IMR-90 (cell line): ENCODE measurements at regions not wholly inside any gene's neighbourhood (a gene's known extent, or its start where the extent isn't known, plus 50 kb on each side); places are given as distances from the start of the nearest gene placed in this dataset.

Experiments
- ATAC-seq: fragments of 200-7000 bp; cut with Tn5 transposase; 2 replicates; pipeline ENCODE4 v1.9.1; 2020; ENCODE audit warnings: low read depth, mild to moderate bottlenecking, moderate library complexity
- BruUV-seq: library from RNA; stranded (reverse); fragments of 400-500 nt; replicated peaks from 2 replicates; lab custom pipeline; 2021; lab: Mats Ljungman, UMichigan
- CTCF ChIA-PET: fragments of 300-600 bp; formaldehyde crosslinking; extraction: SDS; loops from one replicate; lab custom pipeline; 2021; ENCODE audit warnings: antibody characterized with exemption; lab: Yijun Ruan, JAX
- POLR2A ChIA-PET: fragments of 300-600 bp; sonication (Branson Sonifier 250); formaldehyde crosslinking; loops from one replicate; lab custom pipeline; 2022; ENCODE audit warnings: antibody characterized with exemption; ENCODE audit not compliant: unreplicated experiment; lab: Charles Lee
- DNase-seq: peaks from one replicate; pipeline ENCODE4 v3.0.0; 2013
- H2AFZ ChIP-seq: replicated peaks from 2 replicates; pipeline ENCODE3; 2013; ENCODE audit warnings: low read length, mild to moderate bottlenecking; ENCODE audit not compliant: poor library complexity
- H2AK5ac ChIP-seq: 2 replicates; pipeline ENCODE4 v1.6.1; 2013; ENCODE audit warnings: low read depth, low read length, inconsistent platforms
- H2AK9ac ChIP-seq: replicated peaks from 2 replicates; pipeline ENCODE3; 2013; ENCODE audit warnings: mild to moderate bottlenecking, low read depth, low read length, moderate library complexity; ENCODE audit not compliant: poor library complexity
- H2BK120ac ChIP-seq: 2 replicates; pipeline ENCODE4 v1.6.1; 2013; ENCODE audit warnings: low read depth, low read length, inconsistent platforms
- H2BK15ac ChIP-seq: 3 replicates; pipeline ENCODE4 v1.6.1; 2013; ENCODE audit warnings: low read depth, low read length, inconsistent platforms
- H2BK20ac ChIP-seq: 2 replicates; pipeline ENCODE4 v1.6.1; 2013; ENCODE audit warnings: low read depth, mild to moderate bottlenecking, inconsistent platforms, low read length, moderate library complexity
- H2BK5ac ChIP-seq: 2 replicates; pipeline ENCODE4 v1.6.1; 2013; ENCODE audit warnings: mild to moderate bottlenecking, low read depth, low read length, inconsistent platforms; ENCODE audit not compliant: poor library complexity, severe bottlenecking
- H3K14ac ChIP-seq: replicated peaks from 2 replicates; pipeline ENCODE4 v1.6.1; 2013; ENCODE audit warnings: low read depth, low read length, inconsistent platforms
- H3K18ac ChIP-seq: 2 replicates; pipeline ENCODE4 v1.6.1; 2013; ENCODE audit warnings: low read depth, low read length, control low read depth
- H3K23ac ChIP-seq: 2 replicates; pipeline ENCODE4 v1.6.1; 2013; ENCODE audit warnings: low read depth, low read length, inconsistent platforms
- H3K27ac ChIP-seq: 2 replicates; pipeline ENCODE4 v1.5.1; 2013; ENCODE audit warnings: mild to moderate bottlenecking, control low read depth, low read length; ENCODE audit not compliant: insufficient read depth
- H3K27me3 ChIP-seq: 2 replicates; pipeline ENCODE4 v1.6.1; 2013; ENCODE audit warnings: low read length; ENCODE audit not compliant: control insufficient read depth, insufficient read depth
- H3K36me3 ChIP-seq: 2 replicates; pipeline ENCODE4 v1.6.1; 2013; ENCODE audit warnings: low read length, mixed read lengths; ENCODE audit not compliant: control insufficient read depth, insufficient read depth
- H3K4ac ChIP-seq: 2 replicates; pipeline ENCODE4 v1.6.1; 2013; ENCODE audit warnings: low read depth, low read length, inconsistent platforms
- H3K4me1 ChIP-seq: 2 replicates; pipeline ENCODE4 v1.6.1; 2013; ENCODE audit warnings: low read length, mixed read lengths; ENCODE audit not compliant: control insufficient read depth, insufficient read depth
- H3K4me2 ChIP-seq: 2 replicates; pipeline ENCODE4 v1.6.1; 2013; ENCODE audit warnings: low read depth, mild to moderate bottlenecking, control low read depth, low read length, moderate library complexity
- H3K4me3 ChIP-seq: 2 replicates; pipeline ENCODE4 v1.5.1; 2013; ENCODE audit warnings: low read depth, mild to moderate bottlenecking, control low read depth, low read length, moderate library complexity; ENCODE audit not compliant: insufficient read depth
- H3K56ac ChIP-seq: 2 replicates; pipeline ENCODE4 v1.6.1; 2013; ENCODE audit warnings: low read length, inconsistent platforms; ENCODE audit not compliant: insufficient read depth; ENCODE audit errors: extremely low read depth
- H3K79me1 ChIP-seq, 2 experiments: 2 replicates each; pipeline ENCODE4 v1.6.1; 2013; ENCODE audit warnings: low read length in 2 of 2, inconsistent platforms in 1 of 2, low read depth in 1 of 2
- H3K9ac ChIP-seq: 2 replicates; pipeline ENCODE4 v1.6.1; 2013; ENCODE audit warnings: low read depth, low read length, control low read depth
- H3K9me1 ChIP-seq: 2 replicates; pipeline ENCODE4 v1.6.1; 2013; ENCODE audit warnings: low read length, inconsistent platforms; ENCODE audit not compliant: insufficient read depth
- H3K9me3 ChIP-seq: 2 replicates; pipeline ENCODE4 v1.6.1; 2013; ENCODE audit warnings: low read length; ENCODE audit not compliant: control insufficient read depth, insufficient read depth
- H4K20me1 ChIP-seq: 2 replicates; pipeline ENCODE4 v1.6.1; 2013; ENCODE audit warnings: low read length, inconsistent platforms; ENCODE audit not compliant: insufficient read depth
- H4K5ac ChIP-seq: 2 replicates; pipeline ENCODE4 v1.6.1; 2013; ENCODE audit warnings: mild to moderate bottlenecking, low read depth, low read length, control low read depth
- H4K8ac ChIP-seq, 2 experiments: 2 replicates each; pipeline ENCODE4 v1.6.1; 2013; ENCODE audit warnings: low read depth in 2 of 2, low read length in 2 of 2, control low read depth in 1 of 2, inconsistent platforms in 1 of 2
- H4K91ac ChIP-seq: 2 replicates; pipeline ENCODE4 v1.6.1; 2013; ENCODE audit warnings: low read depth, low read length, inconsistent platforms; ENCODE audit not compliant: insufficient read depth
- CHD1 ChIP-seq: IDR thresholded peaks from 2 replicates; pipeline ENCODE4 v1.6.1; 2012; ENCODE audit warnings: low read depth, low read length, improper control_type of control experiment
- MAZ ChIP-seq: IDR thresholded peaks from 2 replicates; pipeline ENCODE4 v1.6.1; 2012; ENCODE audit warnings: low read depth, mild to moderate bottlenecking, low read length, improper control_type of control experiment, moderate library complexity, borderline replicate concordance
- RCOR1 ChIP-seq: IDR thresholded peaks from 2 replicates; pipeline ENCODE4 v1.6.1; 2012; ENCODE audit warnings: mild to moderate bottlenecking, low read length, improper control_type of control experiment; ENCODE audit not compliant: insufficient replicate concordance
- SMC3 ChIP-seq: fragments of 150-350 bp; IDR thresholded peaks from 2 replicates; pipeline ENCODE4 v1.6.1; 2016; ENCODE audit warnings: low read depth, mild to moderate bottlenecking, antibody characterized with exemption, low read length, moderate library complexity
- WGBS, 2 experiments: methylation state at CpG; one replicate each; pipeline versions ENCODE4 v1.1.5 to v1.1.7; 2013; ENCODE audit warnings: missing lambda C conversion rate in 2 of 2; ENCODE audit not compliant: insufficient read length in 1 of 2; ENCODE audit errors: extremely low coverage in 2 of 2; 5-methylcytosine and 5-hydroxymethylcytosine counted together
- dilution Hi-C: fragments of 300-500 bp; cut with HindIII; formaldehyde crosslinking; loops from one replicate; pipeline ENCODE4 v1.14.3; 2018; ENCODE audit warnings: low sequenced_read_pairs; ENCODE audit not compliant: unreplicated experiment
- in situ Hi-C: fragments of 300-500 bp; cut with MboI; formaldehyde crosslinking; loops from 3 replicates; pipeline ENCODE4 v1.14.3; 2019; ENCODE audit warnings: low sequenced_read_pairs, inconsistent platforms, mixed read lengths
- intact Hi-C: fragments of 100-400 bp; cut with micrococcal nuclease; formaldehyde crosslinking; loops from 2 replicates; pipeline ENCODE4 v1.10.0; 2022
- TF ChIP-seq, protein P1 (sequence below): conservative IDR thresholded peaks from 2 replicates; pipeline ENCODE4 v1.5.1; 2012; ENCODE audit warnings: mild to moderate bottlenecking, low read depth, low read length, improper control_type of control experiment

DNA sequence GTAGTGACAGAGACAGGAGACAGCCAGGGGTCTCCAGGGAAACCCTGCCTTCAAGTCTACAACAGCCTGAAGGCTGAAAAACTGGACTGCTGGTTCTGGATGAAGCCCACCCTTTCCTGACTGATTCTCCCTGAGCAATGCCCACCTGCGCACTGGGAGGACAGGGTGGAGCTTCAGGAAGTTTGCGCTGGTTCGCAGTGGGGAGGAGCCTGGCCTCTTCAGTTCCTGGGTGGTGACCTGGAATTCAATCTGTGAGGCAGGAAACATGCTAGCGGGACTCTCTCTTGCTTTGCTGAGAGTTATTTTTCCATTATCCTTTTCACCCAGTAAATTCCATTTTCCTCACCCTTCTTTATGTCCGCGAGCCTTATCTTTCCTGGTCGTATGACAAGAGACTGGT lies 600.8 kb downstream of the TRHDE start:
- no peak overlapping the region for H3K4me2 ChIP-seq

More for the DNA sequence above, 600.8 kb downstream of the TRHDE start:
- Histone ChIP-seq H3K4ac (no peak overlapping the region), H3K23ac (no peak overlapping the region), H3K27me3 (no peaks in the 10 kb centered on the region), H3K36me3 (no peaks in the 10 kb centered on the region), H4K20me1 (no peaks in the 10 kb centered on the region), H2AK5ac (no peak overlapping the region), H3K4me1 (no peaks in the 10 kb centered on the region), H3K18ac (no peak overlapping the region), H2AK9ac (no peak overlapping the region), H2BK15ac (no peak overlapping the region), H3K9me1 (no peaks in the 10 kb centered on the region), H3K9ac (no peak overlapping the region), H2AFZ (no peak overlapping the region), H4K8ac (no peak overlapping the region), H2BK120ac (no peak overlapping the region), H2BK20ac (no peak overlapping the region), H3K56ac (no peak overlapping the region), H3K9me3 (peaks cover 6% of the 10 kb centered on the region), H4K91ac (no peak overlapping the region), H3K4me3 (no peak overlapping the region), H3K79me1 (no peaks in the 10 kb centered on the region), H3K27ac (no peak overlapping the region), H4K5ac (no peak overlapping the region), H3K14ac (no peak overlapping the region), H2BK5ac (no peak overlapping the region)
- ChIA-PET POLR2A (no interaction called here), CTCF (no interaction called here)
- TF ChIP-seq MAZ = no peak
- TF ChIP-seq SMC3 = no peak
- no peak for TF ChIP-seq CHD1
- TF ChIP-seq RCOR1 = no peak
- TF ChIP-seq, protein P1, sequence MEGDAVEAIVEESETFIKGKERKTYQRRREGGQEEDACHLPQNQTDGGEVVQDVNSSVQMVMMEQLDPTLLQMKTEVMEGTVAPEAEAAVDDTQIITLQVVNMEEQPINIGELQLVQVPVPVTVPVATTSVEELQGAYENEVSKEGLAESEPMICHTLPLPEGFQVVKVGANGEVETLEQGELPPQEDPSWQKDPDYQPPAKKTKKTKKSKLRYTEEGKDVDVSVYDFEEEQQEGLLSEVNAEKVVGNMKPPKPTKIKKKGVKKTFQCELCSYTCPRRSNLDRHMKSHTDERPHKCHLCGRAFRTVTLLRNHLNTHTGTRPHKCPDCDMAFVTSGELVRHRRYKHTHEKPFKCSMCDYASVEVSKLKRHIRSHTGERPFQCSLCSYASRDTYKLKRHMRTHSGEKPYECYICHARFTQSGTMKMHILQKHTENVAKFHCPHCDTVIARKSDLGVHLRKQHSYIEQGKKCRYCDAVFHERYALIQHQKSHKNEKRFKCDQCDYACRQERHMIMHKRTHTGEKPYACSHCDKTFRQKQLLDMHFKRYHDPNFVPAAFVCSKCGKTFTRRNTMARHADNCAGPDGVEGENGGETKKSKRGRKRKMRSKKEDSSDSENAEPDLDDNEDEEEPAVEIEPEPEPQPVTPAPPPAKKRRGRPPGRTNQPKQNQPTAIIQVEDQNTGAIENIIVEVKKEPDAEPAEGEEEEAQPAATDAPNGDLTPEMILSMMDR = no peak
- dilution Hi-C loops (no loop called here), in situ Hi-C loops (no loop called here), intact Hi-C loops (no loop called here)
- DNase-seq (no peak), ATAC-seq (no peak)
- no TSS peak for BruUV-seq
- 40% methylated on average over 2 of the region's 7 CpGs; no CpG with 5 or more reads in 1 of the 2 experiments for WGBS, 2 experiments
